GM12878 (cell line): ENCODE measurements at regions not wholly inside any gene's neighbourhood (a gene's known extent, or its start where the extent isn't known, plus 50 kb on each side); places are given as distances from the start of the nearest gene placed in this dataset.

Experiments used
- CEBPB ChIP-seq, 2 experiments: fragments of 150-350 bp in 1 of 2; IDR thresholded peaks; 2 replicates each; pipeline ENCODE4 v1.6.1; 2012 to 2014; ENCODE audit warnings: low read depth in 2 of 2, low read length in 2 of 2, borderline replicate concordance in 1 of 2, inconsistent platforms in 1 of 2
- HDGF ChIP-seq: fragments of 450-650 bp; IDR thresholded peaks from 2 replicates; pipeline ENCODE4 v1.6.1; 2016; ENCODE audit warnings: antibody characterized with exemption
- IRF3 ChIP-seq: fragments of 450-650 bp; IDR thresholded peaks from 2 replicates; pipeline ENCODE4 v1.6.1; 2014; ENCODE audit warnings: mild to moderate bottlenecking
- MYB ChIP-seq: fragments of 150-350 bp; IDR thresholded peaks from 2 replicates; pipeline ENCODE4 v1.6.1; 2014; ENCODE audit warnings: mild to moderate bottlenecking, low read depth, low read length, borderline replicate concordance
- RB1 ChIP-seq: fragments of 450-650 bp; formaldehyde crosslinking; IDR thresholded peaks from 2 replicates; pipeline ENCODE4 v1.6.1; 2017; ENCODE audit warnings: mild to moderate bottlenecking, borderline replicate concordance
- REST ChIP-seq: IDR thresholded peaks from 2 replicates; pipeline ENCODE4 v1.6.1; 2012; ENCODE audit warnings: mild to moderate bottlenecking, low read depth, low read length
- SKIL ChIP-seq: fragments of 450-650 bp; IDR thresholded peaks from 2 replicates; pipeline ENCODE4 v1.6.1; 2017; ENCODE audit warnings: mild to moderate bottlenecking, low read depth, inconsistent platforms; ENCODE audit not compliant: poor library complexity, severe bottlenecking
- SMAD1 ChIP-seq: fragments of 450-650 bp; IDR thresholded peaks from 2 replicates; pipeline ENCODE4 v1.6.1; 2018; ENCODE audit warnings: mild to moderate bottlenecking, low read depth; ENCODE audit not compliant: partially characterized antibody
- SMARCA5 ChIP-seq: fragments of 450-650 bp; IDR thresholded peaks from 2 replicates; pipeline ENCODE4 v1.6.1; 2017; ENCODE audit warnings: mild to moderate bottlenecking
- TCF12 ChIP-seq: IDR thresholded peaks from 2 replicates; pipeline ENCODE4 v1.6.1; 2011; ENCODE audit warnings: low read depth, mild to moderate bottlenecking, low read length
- TF ChIP-seq, protein P1 (sequence below): fragments of 450-650 bp; IDR thresholded peaks from 2 replicates; pipeline ENCODE4 v1.6.1; 2016; ENCODE audit warnings: mild to moderate bottlenecking, moderate library complexity, borderline replicate concordance

- TF ChIP-seq IRF3: no peak
- TF ChIP-seq, protein P1, sequence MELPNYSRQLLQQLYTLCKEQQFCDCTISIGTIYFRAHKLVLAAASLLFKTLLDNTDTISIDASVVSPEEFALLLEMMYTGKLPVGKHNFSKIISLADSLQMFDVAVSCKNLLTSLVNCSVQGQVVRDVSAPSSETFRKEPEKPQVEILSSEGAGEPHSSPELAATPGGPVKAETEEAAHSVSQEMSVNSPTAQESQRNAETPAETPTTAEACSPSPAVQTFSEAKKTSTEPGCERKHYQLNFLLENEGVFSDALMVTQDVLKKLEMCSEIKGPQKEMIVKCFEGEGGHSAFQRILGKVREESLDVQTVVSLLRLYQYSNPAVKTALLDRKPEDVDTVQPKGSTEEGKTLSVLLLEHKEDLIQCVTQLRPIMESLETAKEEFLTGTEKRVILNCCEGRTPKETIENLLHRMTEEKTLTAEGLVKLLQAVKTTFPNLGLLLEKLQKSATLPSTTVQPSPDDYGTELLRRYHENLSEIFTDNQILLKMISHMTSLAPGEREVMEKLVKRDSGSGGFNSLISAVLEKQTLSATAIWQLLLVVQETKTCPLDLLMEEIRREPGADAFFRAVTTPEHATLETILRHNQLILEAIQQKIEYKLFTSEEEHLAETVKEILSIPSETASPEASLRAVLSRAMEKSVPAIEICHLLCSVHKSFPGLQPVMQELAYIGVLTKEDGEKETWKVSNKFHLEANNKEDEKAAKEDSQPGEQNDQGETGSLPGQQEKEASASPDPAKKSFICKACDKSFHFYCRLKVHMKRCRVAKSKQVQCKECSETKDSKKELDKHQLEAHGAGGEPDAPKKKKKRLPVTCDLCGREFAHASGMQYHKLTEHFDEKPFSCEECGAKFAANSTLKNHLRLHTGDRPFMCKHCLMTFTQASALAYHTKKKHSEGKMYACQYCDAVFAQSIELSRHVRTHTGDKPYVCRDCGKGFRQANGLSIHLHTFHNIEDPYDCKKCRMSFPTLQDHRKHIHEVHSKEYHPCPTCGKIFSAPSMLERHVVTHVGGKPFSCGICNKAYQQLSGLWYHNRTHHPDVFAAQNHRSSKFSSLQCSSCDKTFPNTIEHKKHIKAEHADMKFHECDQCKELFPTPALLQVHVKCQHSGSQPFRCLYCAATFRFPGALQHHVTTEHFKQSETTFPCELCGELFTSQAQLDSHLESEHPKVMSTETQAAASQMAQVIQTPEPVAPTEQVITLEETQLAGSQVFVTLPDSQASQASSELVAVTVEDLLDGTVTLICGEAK: no peak
- TF ChIP-seq MYB: no peak
- TF ChIP-seq RB1: no peak
- no peak for TF ChIP-seq REST
- no peak for TF ChIP-seq SMARCA5
- no peak for TF ChIP-seq CEBPB (IDR thresholded peaks at IDR 0.05; ENCODE audit: borderline replicate concordance in 1 of 2, low read depth in 2 of 2, low read length in 2 of 2)
- TF ChIP-seq HDGF: no peak
- no peak for TF ChIP-seq SMAD1
- TF ChIP-seq SKIL: no peak
- no peak for TF ChIP-seq TCF12
Observed at GRCh38 chr20:46828471-46828870, 66.2 kb upstream of the EYA2 start (continued).
